SK-N-SH (cell line): ENCODE measurements at regions not wholly inside any gene's neighbourhood (a gene's known extent, or its start where the extent isn't known, plus 50 kb on each side); places are given as distances from the start of the nearest gene placed in this dataset.

Experiments used
- EP300 ChIP-seq, 2 experiments: IDR thresholded peaks; 2 replicates each; pipeline versions ENCODE4 v1.4.0 to v1.6.1; 2012; ENCODE audit warnings: borderline replicate concordance in 1 of 2, low read depth in 1 of 2, low read length in 1 of 2
- FOXJ3 ChIP-seq: sonication (generic); formaldehyde crosslinking; IDR thresholded peaks from 2 replicates; pipeline ENCODE4 v1.5.1; 2020; ENCODE audit warnings: mild to moderate bottlenecking, missing genetic modification reagents
- GATA2 ChIP-seq: sonication (generic); formaldehyde crosslinking; IDR thresholded peaks from 2 replicates; pipeline ENCODE4 v1.5.0; 2020; ENCODE audit warnings: mild to moderate bottlenecking, missing genetic modification reagents
- JUND ChIP-seq: IDR thresholded peaks from 2 replicates; pipeline ENCODE4 v1.4.0; 2012
- POLR2AphosphoS5 ChIP-seq: IDR thresholded peaks from 2 replicates; pipeline ENCODE4 v1.6.1; 2012; ENCODE audit warnings: low read depth, low read length
- RFX5 ChIP-seq: IDR thresholded peaks from 2 replicates; pipeline ENCODE4 v1.6.1; 2012; ENCODE audit warnings: mild to moderate bottlenecking, improper control_type of control experiment, low read length
- TAF1 ChIP-seq: IDR thresholded peaks from 2 replicates; pipeline ENCODE4 v1.6.1; 2012; ENCODE audit warnings: low read depth, mild to moderate bottlenecking, low read length, moderate library complexity, borderline replicate concordance
- TF ChIP-seq, protein P1 (sequence below): fragments of 200-600 bp; sonication (generic); IDR thresholded peaks from 2 replicates; pipeline ENCODE4 v1.6.1; 2017; ENCODE audit warnings: antibody characterized with exemption, mild to moderate bottlenecking, moderate library complexity
- TF ChIP-seq, protein P2 (sequence below): IDR thresholded peaks from 2 replicates; pipeline ENCODE4 v1.6.1; 2012; ENCODE audit warnings: mild to moderate bottlenecking, low read depth, low read length, moderate library complexity
- TF ChIP-seq, protein P3 (sequence below): IDR thresholded peaks from 2 replicates; pipeline ENCODE4 v1.4.0; 2012; ENCODE audit warnings: low read depth, borderline replicate concordance

DNA sequence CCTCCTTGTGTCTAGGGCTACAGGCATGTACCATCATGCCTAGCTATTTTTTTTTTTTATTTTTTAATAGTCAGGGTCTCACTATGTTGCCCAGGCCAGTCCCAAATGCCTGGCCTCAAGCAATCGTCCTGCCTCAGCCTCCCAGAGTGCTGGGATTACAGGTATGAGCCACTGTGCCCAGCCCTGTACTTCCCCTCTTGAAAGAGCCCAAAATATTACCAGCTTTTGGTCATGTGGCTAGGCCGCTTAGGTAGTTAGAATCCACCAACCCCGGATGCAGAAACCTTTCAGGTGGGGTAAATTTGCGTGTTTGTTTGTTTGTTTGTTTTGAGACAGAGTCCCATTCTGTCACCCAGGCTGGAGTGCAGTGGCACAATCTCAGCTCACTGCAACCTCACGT lies 132.8 kb upstream of the C2CD4B start:
- TF ChIP-seq, protein P1, sequence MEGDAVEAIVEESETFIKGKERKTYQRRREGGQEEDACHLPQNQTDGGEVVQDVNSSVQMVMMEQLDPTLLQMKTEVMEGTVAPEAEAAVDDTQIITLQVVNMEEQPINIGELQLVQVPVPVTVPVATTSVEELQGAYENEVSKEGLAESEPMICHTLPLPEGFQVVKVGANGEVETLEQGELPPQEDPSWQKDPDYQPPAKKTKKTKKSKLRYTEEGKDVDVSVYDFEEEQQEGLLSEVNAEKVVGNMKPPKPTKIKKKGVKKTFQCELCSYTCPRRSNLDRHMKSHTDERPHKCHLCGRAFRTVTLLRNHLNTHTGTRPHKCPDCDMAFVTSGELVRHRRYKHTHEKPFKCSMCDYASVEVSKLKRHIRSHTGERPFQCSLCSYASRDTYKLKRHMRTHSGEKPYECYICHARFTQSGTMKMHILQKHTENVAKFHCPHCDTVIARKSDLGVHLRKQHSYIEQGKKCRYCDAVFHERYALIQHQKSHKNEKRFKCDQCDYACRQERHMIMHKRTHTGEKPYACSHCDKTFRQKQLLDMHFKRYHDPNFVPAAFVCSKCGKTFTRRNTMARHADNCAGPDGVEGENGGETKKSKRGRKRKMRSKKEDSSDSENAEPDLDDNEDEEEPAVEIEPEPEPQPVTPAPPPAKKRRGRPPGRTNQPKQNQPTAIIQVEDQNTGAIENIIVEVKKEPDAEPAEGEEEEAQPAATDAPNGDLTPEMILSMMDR = no peak
- no peak for TF ChIP-seq POLR2AphosphoS5
- TF ChIP-seq, protein P2, sequence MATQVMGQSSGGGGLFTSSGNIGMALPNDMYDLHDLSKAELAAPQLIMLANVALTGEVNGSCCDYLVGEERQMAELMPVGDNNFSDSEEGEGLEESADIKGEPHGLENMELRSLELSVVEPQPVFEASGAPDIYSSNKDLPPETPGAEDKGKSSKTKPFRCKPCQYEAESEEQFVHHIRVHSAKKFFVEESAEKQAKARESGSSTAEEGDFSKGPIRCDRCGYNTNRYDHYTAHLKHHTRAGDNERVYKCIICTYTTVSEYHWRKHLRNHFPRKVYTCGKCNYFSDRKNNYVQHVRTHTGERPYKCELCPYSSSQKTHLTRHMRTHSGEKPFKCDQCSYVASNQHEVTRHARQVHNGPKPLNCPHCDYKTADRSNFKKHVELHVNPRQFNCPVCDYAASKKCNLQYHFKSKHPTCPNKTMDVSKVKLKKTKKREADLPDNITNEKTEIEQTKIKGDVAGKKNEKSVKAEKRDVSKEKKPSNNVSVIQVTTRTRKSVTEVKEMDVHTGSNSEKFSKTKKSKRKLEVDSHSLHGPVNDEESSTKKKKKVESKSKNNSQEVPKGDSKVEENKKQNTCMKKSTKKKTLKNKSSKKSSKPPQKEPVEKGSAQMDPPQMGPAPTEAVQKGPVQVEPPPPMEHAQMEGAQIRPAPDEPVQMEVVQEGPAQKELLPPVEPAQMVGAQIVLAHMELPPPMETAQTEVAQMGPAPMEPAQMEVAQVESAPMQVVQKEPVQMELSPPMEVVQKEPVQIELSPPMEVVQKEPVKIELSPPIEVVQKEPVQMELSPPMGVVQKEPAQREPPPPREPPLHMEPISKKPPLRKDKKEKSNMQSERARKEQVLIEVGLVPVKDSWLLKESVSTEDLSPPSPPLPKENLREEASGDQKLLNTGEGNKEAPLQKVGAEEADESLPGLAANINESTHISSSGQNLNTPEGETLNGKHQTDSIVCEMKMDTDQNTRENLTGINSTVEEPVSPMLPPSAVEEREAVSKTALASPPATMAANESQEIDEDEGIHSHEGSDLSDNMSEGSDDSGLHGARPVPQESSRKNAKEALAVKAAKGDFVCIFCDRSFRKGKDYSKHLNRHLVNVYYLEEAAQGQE = no peak
- no peak for TF ChIP-seq RFX5
- TF ChIP-seq, protein P3, sequence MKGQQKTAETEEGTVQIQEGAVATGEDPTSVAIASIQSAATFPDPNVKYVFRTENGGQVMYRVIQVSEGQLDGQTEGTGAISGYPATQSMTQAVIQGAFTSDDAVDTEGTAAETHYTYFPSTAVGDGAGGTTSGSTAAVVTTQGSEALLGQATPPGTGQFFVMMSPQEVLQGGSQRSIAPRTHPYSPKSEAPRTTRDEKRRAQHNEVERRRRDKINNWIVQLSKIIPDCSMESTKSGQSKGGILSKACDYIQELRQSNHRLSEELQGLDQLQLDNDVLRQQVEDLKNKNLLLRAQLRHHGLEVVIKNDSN = no peak
- TF ChIP-seq TAF1 = no peak
- no peak for TF ChIP-seq JUND
- TF ChIP-seq EP300 (IDR thresholded peaks at IDR 0.05; ENCODE audit: borderline replicate concordance in 1 of 2, low read depth in 1 of 2, low read length in 1 of 2) = no peak
- TF ChIP-seq FOXJ3 (CRISPR knock-in tag) = no peak
- TF ChIP-seq GATA2 (CRISPR knock-in tag) = no peak
